K562 (cell line): ENCODE measurements at regions not wholly inside any gene's neighbourhood (a gene's known extent, or its start where the extent isn't known, plus 50 kb on each side); places are given as distances from the start of the nearest gene placed in this dataset.

Source experiments
- ATAC-seq: fragments of 200-7000 bp; cut with Tn5 transposase; 3 replicates; pipeline ENCODE4 v1.9.1; 2020; ENCODE audit warnings: moderate library complexity
- BruUV-seq: library from RNA; stranded (reverse); fragments of 400-500 nt; replicated peaks from 2 replicates; lab custom pipeline; 2021; lab: Mats Ljungman, UMichigan
- CTCF ChIA-PET: fragments of 300-600 bp; formaldehyde crosslinking; extraction: SDS; loops from one replicate; lab custom pipeline; 2021; ENCODE audit warnings: low intra/inter-chr PET ratio; lab: Yijun Ruan, JAX
- POLR2A ChIA-PET: fragments of 300-600, 350-650 bp; sonication (Branson Sonifier 250); formaldehyde crosslinking; extraction: SDS; loops from one replicate; lab custom pipeline; 2021; ENCODE audit warnings: antibody characterized with exemption, inconsistent platforms; lab: Yijun Ruan, JAX
- DNase-seq, 4 experiments: peaks; one replicate each; pipeline versions ENCODE4 v3.0.0 to v3.0.0-alpha.2; 2011 to 2018; ENCODE audit warnings: low spot score in 3 of 4, mixed read lengths in 3 of 4; ENCODE audit errors: extremely low read depth in 1 of 4
- FAIRE-seq: peaks from 2 replicates; lab custom pipeline; 2011; peaks lifted over from hg19 to GRCh38; lab: Jason Lieb, UNC
- H2AFZ ChIP-seq: 2 replicates; pipeline ENCODE4 v1.6.0; 2011; ENCODE audit warnings: low read depth, low read length, control low read depth, inconsistent platforms
- H3K27ac ChIP-seq: fragments of 200-600 bp; 3 replicates; pipeline ENCODE4 v1.8.0; 2011; ENCODE audit warnings: low read depth, mild to moderate bottlenecking, control low read depth, inconsistent platforms, low read length, moderate library complexity, mixed read lengths; ENCODE audit errors: extremely low read depth
- H3K27me3 ChIP-seq, 2 experiments: fragments of 300-600 bp in 1 of 2; 2 replicates in 1 of 2; 3 replicates in 1 of 2; pipeline versions ENCODE4 v1.6.0 to v1.8.0; 2011; ENCODE audit warnings: inconsistent platforms in 2 of 2, low read length in 2 of 2, mild to moderate bottlenecking in 1 of 2, mixed read lengths in 1 of 2, moderate library complexity in 1 of 2; ENCODE audit not compliant: control insufficient read depth in 2 of 2, insufficient read depth in 2 of 2
- H3K36me3 ChIP-seq: fragments of 300-600 bp; 3 replicates; pipeline ENCODE4 v1.8.0; 2011; ENCODE audit warnings: mild to moderate bottlenecking, low read length, inconsistent platforms; ENCODE audit not compliant: control insufficient read depth, insufficient read depth
- H3K4me1 ChIP-seq, 2 experiments: fragments of 200-600 bp in 1 of 2; replicated peaks in 1 of 2; 2 replicates in 1 of 2; 3 replicates in 1 of 2; pipeline versions ENCODE4 v1.5.1 to v1.8.0; 2011; ENCODE audit warnings: inconsistent platforms in 2 of 2, low read length in 2 of 2, mild to moderate bottlenecking in 1 of 2, mixed read lengths in 1 of 2, moderate library complexity in 1 of 2; ENCODE audit not compliant: control insufficient read depth in 2 of 2, insufficient read depth in 2 of 2
- H3K4me2 ChIP-seq: 2 replicates; pipeline ENCODE4 v1.6.1; 2011; ENCODE audit warnings: low read length, control low read depth, inconsistent platforms, mixed read lengths; ENCODE audit not compliant: insufficient read depth
- H3K4me3 ChIP-seq: fragments of 200-600 bp; sonication (generic), shearing (Covaris generic); 2 replicates; pipeline ENCODE4 v1.5.1; 2016; ENCODE audit warnings: control low read depth, inconsistent platforms
- H3K79me2 ChIP-seq: fragments of 200-600 bp; 3 replicates; pipeline ENCODE4 v1.8.0; 2011; ENCODE audit warnings: low read length, inconsistent platforms; ENCODE audit not compliant: control insufficient read depth, insufficient read depth
- H3K9ac ChIP-seq, 2 experiments: 2 replicates each; pipeline versions ENCODE4 v1.6.0 to v1.6.1; 2011; ENCODE audit warnings: low read depth in 2 of 2, low read length in 2 of 2, control low read depth in 1 of 2, inconsistent platforms in 1 of 2, mild to moderate bottlenecking in 1 of 2, mixed read lengths in 1 of 2; ENCODE audit not compliant: insufficient read depth in 1 of 2
- H3K9me1 ChIP-seq: one replicate; pipeline ENCODE4 v1.6.0; 2011; ENCODE audit warnings: inconsistent platforms, mild to moderate bottlenecking, low read length, moderate library complexity; ENCODE audit not compliant: control insufficient read depth, insufficient read depth
- H3K9me3 ChIP-seq: replicated peaks from 2 replicates; pipeline ENCODE4 v1.5.1; 2011; ENCODE audit warnings: low read depth, low read length, inconsistent platforms; ENCODE audit not compliant: control insufficient read depth, insufficient read depth
- H4K20me1 ChIP-seq: replicated peaks from 2 replicates; pipeline ENCODE4 v1.6.1; 2011; ENCODE audit warnings: low read length, inconsistent platforms, mixed read lengths; ENCODE audit not compliant: control insufficient read depth, insufficient read depth
- ARID4B ChIP-seq: sonication (generic); formaldehyde crosslinking; IDR thresholded peaks from 2 replicates; pipeline ENCODE4 v1.8.0; 2022; ENCODE audit warnings: mild to moderate bottlenecking, missing genetic modification reagents
- ASH1L ChIP-seq: fragments of 450-650 bp; IDR thresholded peaks from 2 replicates; pipeline ENCODE4 v1.6.1; 2018; ENCODE audit warnings: borderline replicate concordance, mild to moderate bottlenecking, low read depth; ENCODE audit not compliant: partially characterized antibody
- ATF4 ChIP-seq: fragments of 450-650 bp; formaldehyde crosslinking; IDR thresholded peaks from 2 replicates; pipeline ENCODE4 v1.4.0; 2022; ENCODE audit warnings: mild to moderate bottlenecking, moderate library complexity
- BCL6 ChIP-seq: fragments of 250-450 bp; sonication (Bioruptor Pico); IDR thresholded peaks from 2 replicates; pipeline ENCODE4 v1.4.0; 2020
- BCOR ChIP-seq: fragments of 450-650 bp; IDR thresholded peaks from 2 replicates; pipeline ENCODE4 v1.6.1; 2016
- CBX5 ChIP-seq: IDR thresholded peaks from 2 replicates; pipeline ENCODE4 v1.6.1; 2014; ENCODE audit warnings: low read depth, borderline replicate concordance
- EGR1 ChIP-seq: fragments of 450-650 bp; conservative IDR thresholded peaks from 2 replicates; pipeline ENCODE4 v1.6.1; 2017; ENCODE audit warnings: mild to moderate bottlenecking
- GABPB2 ChIP-seq: fragments of 250-450 bp; sonication (Bioruptor Pico); conservative IDR thresholded peaks from 2 replicates; pipeline ENCODE4 v1.5.1; 2021; ENCODE audit warnings: mild to moderate bottlenecking
- GTF2A2 ChIP-seq: IDR thresholded peaks from 2 replicates; pipeline ENCODE4 v1.6.1; 2016; ENCODE audit warnings: mild to moderate bottlenecking, missing genetic modification characterization, missing compliant biosample characterization
- KLF10 ChIP-seq: fragments of 250-450 bp; sonication (Bioruptor Pico); IDR thresholded peaks from 2 replicates; pipeline ENCODE4 v1.6.1; 2021; ENCODE audit warnings: matching md5 sums
- MAZ ChIP-seq, 2 experiments: fragments of 450-650 bp in 1 of 2; sonication (generic) in 1 of 2; formaldehyde crosslinking; IDR thresholded peaks in 1 of 2; conservative IDR thresholded peaks in 1 of 2; 2 replicates each; pipeline versions ENCODE4 v1.4.0 to v1.5.0; 2020; ENCODE audit warnings: mild to moderate bottlenecking in 1 of 2, missing genetic modification reagents in 1 of 2
- PRPF4 ChIP-seq: fragments of 200-400 bp; formaldehyde crosslinking; IDR thresholded peaks from one replicate; pipeline ENCODE4 v1.6.1; 2017; ENCODE audit warnings: low read length, low read depth, mild to moderate bottlenecking; ENCODE audit not compliant: insufficient read depth, poor library complexity, severe bottlenecking
- PTRF ChIP-seq: fragments of 450-650 bp; IDR thresholded peaks from 2 replicates; pipeline ENCODE4 v1.6.1; 2016; ENCODE audit warnings: mild to moderate bottlenecking, missing genetic modification characterization, missing compliant biosample characterization
- ZBTB33 ChIP-seq: sonication (generic); formaldehyde crosslinking; IDR thresholded peaks from 2 replicates; pipeline ENCODE4 v1.8.1; 2023; ENCODE audit warnings: mild to moderate bottlenecking, missing genetic modification reagents
- ZNF445 ChIP-seq: fragments of 250-450 bp; sonication (Bioruptor Pico); IDR thresholded peaks from 2 replicates; pipeline ENCODE4 v1.4.0; 2020; ENCODE audit warnings: low read depth, mild to moderate bottlenecking, moderate library complexity
- ZNF699 ChIP-seq: fragments of 250-450 bp; sonication (Bioruptor Pico); IDR thresholded peaks from 2 replicates; pipeline ENCODE4 v1.8.0; 2021; ENCODE audit warnings: mild to moderate bottlenecking, moderate library complexity; ENCODE audit not compliant: insufficient replicate concordance
- WGBS: fragments of 100-300 bp; shearing (Covaris generic); methylation state at CpG from one replicate; pipeline ENCODE4 v1.1.6; 2016; ENCODE audit warnings: low coverage, mixed read lengths; ENCODE audit not compliant: insufficient coverage; ENCODE audit errors: missing lambda C conversion rate; 5-methylcytosine and 5-hydroxymethylcytosine counted together
- in situ Hi-C: fragments of 300-500 bp; cut with MboI; formaldehyde crosslinking; loops from 4 replicates; pipeline ENCODE4 v1.15.0; 2018; ENCODE audit warnings: inconsistent platforms, mixed read lengths
- intact Hi-C: fragments of 100-400 bp; cut with micrococcal nuclease; formaldehyde crosslinking; loops from 2 replicates; pipeline ENCODE4 v1.14.2; 2022

GRCh38 chr15:46858150-46858549, 859.2 kb upstream of the SEMA6D start (continued):
- no peak for TF ChIP-seq ASH1L
- TF ChIP-seq PTRF (tag): no peak
- TF ChIP-seq ZNF445 (CRISPR knock-in tag): no peak

GRCh38 chr15:46861796-46862195, 855.5 kb upstream of the SEMA6D start:
- H2AFZ ChIP-seq: no peak overlapping the region
- H3K4me2 ChIP-seq: no peak overlapping the region
- H3K9me1 ChIP-seq: no peaks in the 10 kb centered on the region
- no peaks in the 10 kb centered on the region for H3K4me1 ChIP-seq
- DNase-seq: no peak
- BruUV-seq: no TSS peak
- no peak overlapping the region for H3K9ac ChIP-seq
- 0% methylated on average over 2 of the region's 2 CpGs for WGBS
- FAIRE-seq: no peak
- ChIA-PET CTCF (no interaction called here), POLR2A (no interaction called here)
- H3K4me3 ChIP-seq: no peak overlapping the region
- in situ Hi-C loops: no loop called here
- no peak overlapping the region for H3K27ac ChIP-seq
- H3K36me3 ChIP-seq: no peaks in the 10 kb centered on the region
- ATAC-seq: no peak
- no peaks in the 10 kb centered on the region for H3K27me3 ChIP-seq
- no peaks in the 10 kb centered on the region for H3K79me2 ChIP-seq
- intact Hi-C loops: no loop called here
- H4K20me1 ChIP-seq: no peaks in the 10 kb centered on the region
- H3K9me3 ChIP-seq: no peaks in the 10 kb centered on the region
- TF ChIP-seq PRPF4: no peak
- no peak for TF ChIP-seq ZNF699 (CRISPR knock-in tag)
- TF ChIP-seq KLF10 (CRISPR knock-in tag): no peak
- TF ChIP-seq ARID4B (CRISPR knock-in tag): no peak
- TF ChIP-seq GTF2A2 (tag): no peak
- TF ChIP-seq ZBTB33 (CRISPR knock-in tag): no peak
- TF ChIP-seq MAZ (CRISPR knock-in tag; conservative IDR thresholded peaks at IDR 0.05 in 1 of 2, IDR thresholded peaks at IDR 0.05 in 1 of 2): no peak
- TF ChIP-seq ATF4 (CRISPR knock-in tag): no peak
- TF ChIP-seq GABPB2 (CRISPR knock-in tag): no peak
- TF ChIP-seq CBX5: no peak
- no peak for TF ChIP-seq BCOR
- no peak for TF ChIP-seq EGR1
- no peak for TF ChIP-seq BCL6 (CRISPR knock-in tag)
